GM18870 (cell line): ENCODE measurements at regions not wholly inside any gene's neighbourhood (a gene's known extent, or its start where the extent isn't known, plus 50 kb on each side); places are given as distances from the start of the nearest gene placed in this dataset.
"Not testable (repeated sequence)": the region's sequence is repeated elsewhere in the genome, so short reads cannot be mapped to it uniquely, and the experiment has no call there.

Source experiments
- ATAC-seq: cut with Tn5 transposase; IDR thresholded peaks from one replicate; pipeline ENCODE4 v1.9.1; 2021; ENCODE audit warnings: moderate library complexity; ENCODE audit not compliant: unreplicated experiment

- no peak for ATAC-seq
These were observed 148.6 kb upstream of the ELL2 start for GRCh38 chr5:96110300-96110699.

GRCh38 chr5:96108629-96109028 is 147.0 kb upstream of the ELL2 start:
- not testable (repeated sequence) for ATAC-seq

- not testable (repeated sequence) for ATAC-seq
These were observed 142.2 kb upstream of the ELL2 start for GRCh38 chr5:96103829-96104228.

- ATAC-seq: no peak
These were observed 139.9 kb upstream of the ELL2 start for GRCh38 chr5:96101358-96102089.

DNA sequence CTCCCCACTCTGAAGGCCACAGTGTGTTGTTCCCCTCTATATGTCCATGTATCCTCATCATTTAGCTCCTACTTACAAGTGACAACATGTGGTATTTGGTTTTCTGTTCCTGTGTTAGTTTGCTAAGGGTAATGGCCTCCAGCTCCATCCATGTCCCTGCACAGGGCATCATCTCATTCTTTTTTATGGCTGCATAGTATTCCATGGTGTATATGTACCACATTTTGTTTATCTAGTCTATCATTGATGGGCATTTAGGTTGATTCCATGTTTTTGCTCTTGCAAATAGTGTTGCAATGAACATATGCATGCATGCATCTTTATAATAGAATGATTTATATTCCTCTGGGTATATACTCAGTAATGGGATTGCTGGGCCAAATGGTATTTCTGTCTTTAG is 135.8 kb upstream of the ELL2 start:
- ATAC-seq: not testable (repeated sequence)

- ATAC-seq: no peak
These were observed 135.1 kb upstream of the ELL2 start for GRCh38 chr5:96096724-96097123.

DNA sequence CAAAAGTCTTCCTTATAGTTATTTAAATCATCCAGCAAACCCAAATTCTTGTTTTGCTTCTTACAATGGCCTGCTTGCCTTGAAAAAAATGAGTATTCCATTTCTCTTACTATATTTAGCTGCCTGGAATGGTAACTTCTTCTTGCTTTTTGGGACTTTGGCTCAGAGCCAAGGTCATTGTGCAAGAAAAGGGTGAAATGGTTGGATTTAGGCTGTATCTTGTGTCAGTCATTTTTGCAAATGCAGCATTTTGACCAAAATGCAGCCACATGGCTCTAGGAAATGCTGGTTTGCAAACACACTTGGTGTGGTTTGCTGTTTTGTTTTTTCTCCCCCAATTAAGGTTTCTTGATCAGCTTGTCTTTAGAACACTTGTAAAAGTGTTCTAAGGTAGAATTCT is 133.3 kb upstream of the ELL2 start:
- ATAC-seq: no peak

GRCh38 chr5:96093890-96094381 is 132.3 kb upstream of the ELL2 start:
- no peak for ATAC-seq

DNA sequence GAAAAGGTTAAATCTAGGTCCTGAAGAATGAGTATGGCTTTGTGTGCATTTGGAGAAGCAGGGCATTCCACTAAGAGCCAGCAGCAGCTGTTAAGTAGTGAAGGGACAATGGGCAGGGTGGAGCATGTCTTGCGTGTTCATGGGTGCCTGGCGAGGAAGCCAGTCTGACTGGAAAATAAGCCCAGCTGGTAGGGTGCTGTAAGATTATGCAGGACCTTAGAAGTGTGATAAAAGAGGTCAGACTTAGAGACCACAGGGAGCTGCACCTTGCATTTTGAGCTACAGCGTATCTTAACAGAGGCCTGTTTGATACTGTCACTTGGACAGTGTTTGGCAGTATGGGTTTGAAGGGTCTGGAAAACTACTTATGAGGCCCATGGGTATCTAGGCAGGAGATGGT is 131.7 kb upstream of the ELL2 start:
- ATAC-seq: no peak

GRCh38 chr5:96091874-96092273 is 130.2 kb upstream of the ELL2 start:
- ATAC-seq: no peak

DNA sequence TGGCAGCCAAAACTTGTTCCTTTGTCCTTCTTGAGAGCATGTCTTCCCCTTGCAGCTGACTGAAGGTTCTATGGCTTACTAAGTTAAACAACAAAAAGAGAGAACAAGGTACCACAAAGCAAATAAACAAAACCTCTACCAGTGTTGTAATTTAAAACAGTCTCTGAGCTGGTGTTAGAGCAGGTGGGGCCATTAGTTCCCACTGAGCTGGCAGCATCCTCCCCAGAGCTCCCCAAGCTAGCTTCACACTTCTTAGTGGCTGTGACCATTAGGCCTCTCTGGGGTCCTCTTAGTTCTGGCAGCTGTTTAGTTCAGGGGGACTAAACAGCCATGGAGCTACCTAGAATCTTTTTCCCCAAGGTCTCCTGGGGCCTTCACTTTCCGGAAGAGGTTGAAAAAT is 128.6 kb upstream of the ELL2 start:
- no peak for ATAC-seq

DNA sequence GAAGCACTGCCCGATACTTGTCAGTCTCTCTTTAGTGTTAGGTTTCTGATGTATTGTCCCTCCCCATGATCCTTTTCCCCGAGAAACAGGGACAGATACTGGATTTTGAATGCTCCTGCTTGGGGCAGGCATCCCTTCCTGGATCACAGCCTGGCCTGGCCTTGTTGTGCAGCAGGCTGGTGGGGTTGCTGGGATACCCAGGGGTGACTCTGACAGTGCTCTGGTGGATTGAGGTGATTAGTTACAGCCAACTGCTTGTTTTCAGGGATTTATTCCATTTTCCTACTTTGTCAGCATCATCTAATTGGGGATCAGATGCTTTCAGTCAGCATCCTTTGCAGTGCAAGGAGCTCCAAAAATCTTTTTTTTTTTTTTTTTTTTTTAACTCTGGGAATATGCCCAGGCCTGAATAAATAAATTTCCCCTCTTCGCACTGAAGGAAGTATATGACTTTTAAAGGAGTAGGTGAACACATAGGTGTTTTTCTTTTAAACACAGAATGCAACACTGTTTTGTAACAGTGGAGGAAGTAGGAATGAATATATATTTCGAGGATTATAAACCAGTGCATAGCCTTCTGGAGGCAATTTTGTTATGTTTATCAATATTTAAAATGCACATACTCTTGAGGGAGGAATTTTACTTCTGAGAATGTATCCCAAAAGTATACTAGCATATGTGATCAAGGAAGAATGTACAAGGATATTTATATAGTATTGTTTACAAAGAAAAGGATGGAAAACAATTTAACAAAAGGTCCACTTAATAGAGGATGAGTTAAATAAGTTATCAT is 127.3 kb upstream of the ELL2 start:
- ATAC-seq: no peak

DNA sequence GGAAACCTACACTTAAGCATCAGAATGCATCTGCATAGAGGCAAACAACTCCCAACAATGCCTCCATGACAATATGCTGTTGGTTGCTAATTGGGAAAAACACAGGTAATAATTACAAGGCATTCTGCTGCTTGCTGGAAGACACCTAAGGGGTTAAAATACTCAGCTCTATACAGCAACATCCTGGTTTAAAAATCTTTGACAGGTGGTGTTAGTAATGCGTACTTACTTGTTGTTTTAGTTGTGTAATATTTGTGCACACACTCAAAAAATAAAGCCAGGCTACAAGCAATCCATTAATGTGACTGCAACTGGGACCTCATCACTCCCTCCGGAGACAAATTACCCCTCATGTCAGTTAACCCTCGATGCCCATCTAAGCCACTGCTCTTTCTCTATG is 126.3 kb upstream of the ELL2 start:
- no peak for ATAC-seq

DNA sequence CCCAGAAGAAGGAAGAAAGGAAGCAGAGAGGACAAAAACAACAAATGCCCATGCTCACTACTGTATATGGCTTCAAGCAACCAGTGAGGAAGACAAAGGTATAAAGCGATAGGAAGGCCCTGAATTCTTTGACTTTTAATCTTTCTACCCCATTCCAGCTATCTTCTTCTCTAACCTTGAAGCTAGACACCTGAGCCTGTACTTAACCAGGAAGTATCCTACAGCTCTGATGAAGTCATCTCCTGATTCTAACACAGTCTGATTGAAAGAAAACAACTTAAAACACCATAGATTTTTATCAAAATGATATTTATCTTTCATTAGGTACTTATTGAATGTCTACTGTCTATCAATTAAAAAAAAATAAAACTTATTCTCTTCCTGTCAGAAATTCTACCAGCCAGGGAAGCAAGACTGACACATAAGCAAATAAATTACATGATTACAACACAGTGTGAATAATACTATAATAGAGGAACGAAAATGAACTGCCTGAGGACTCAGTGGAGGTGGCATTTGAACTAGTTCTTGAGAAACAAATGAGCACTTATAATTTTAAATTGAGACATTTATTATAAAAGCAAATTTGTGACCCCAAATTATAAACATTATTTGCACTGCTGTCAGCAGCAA is 123.3 kb upstream of the ELL2 start:
- ATAC-seq: no peak

GRCh38 chr5:96083361-96083881 is 121.8 kb upstream of the ELL2 start:
- ATAC-seq: no peak

DNA sequence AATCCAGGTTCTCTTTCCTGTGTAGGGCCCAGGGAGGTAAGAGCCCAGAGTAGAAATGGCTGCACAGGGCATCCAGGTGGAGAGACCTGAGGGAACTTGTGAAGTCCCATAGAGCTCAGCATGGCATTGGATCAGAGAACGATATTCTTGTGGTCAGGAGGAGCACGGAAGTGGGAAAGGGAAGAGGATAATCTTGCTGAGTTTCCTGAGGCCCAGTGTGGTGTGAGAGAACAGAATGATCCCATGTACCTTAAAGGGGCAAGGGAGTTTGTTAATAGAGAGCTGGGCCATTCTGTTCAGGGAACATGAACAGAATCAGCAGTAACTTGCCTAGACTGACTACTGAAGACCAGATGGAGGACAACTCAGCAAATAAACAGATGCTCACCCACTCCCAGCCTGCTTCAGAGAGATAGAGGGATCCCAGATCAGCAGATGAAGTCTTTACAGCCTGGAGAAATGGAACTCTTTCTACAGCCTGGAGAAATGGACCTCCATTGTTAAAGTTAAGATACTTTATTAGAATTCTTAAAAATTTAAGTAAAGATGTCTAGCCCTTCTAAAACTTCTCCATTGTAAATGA is 119.7 kb upstream of the ELL2 start:
- ATAC-seq: no peak

- no peak for ATAC-seq
These were observed 118.9 kb upstream of the ELL2 start for GRCh38 chr5:96080557-96080956.

GRCh38 chr5:96079962-96080361 is 118.3 kb upstream of the ELL2 start:
- ATAC-seq: no peak

- ATAC-seq: peak; percentile 61
These were observed 117.4 kb upstream of the ELL2 start for GRCh38 chr5:96079075-96079474.

DNA sequence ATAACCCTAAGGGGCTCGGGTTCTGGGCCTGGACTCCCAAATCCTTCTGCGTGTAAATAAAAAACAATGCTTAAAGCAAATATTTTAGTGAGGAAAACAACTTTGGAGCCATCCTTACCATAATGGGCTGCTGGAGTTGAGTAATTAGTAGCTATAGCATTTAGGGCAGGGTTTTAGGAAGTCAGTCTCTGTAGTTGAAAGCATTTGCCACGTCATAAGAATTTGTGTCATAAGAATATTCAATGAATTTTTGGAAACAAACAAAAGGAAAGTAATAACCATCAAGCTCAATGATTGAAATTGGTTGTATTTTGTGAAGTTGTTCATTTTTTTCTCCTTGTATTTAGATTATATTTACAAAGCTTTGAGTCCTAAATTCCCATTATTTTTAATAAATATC is 114.8 kb upstream of the ELL2 start:
- ATAC-seq: no peak

- ATAC-seq: no peak
These were observed 114.1 kb upstream of the ELL2 start for GRCh38 chr5:96075579-96076289.
